H7 (cell line): ENCODE measurements at regions not wholly inside any gene's neighbourhood (a gene's known extent, or its start where the extent isn't known, plus 50 kb on each side); places are given as distances from the start of the nearest gene placed in this dataset.

Experiments used
- DNase-seq: peaks from one replicate; pipeline ENCODE4 v3.0.0; 2012
- H3K27me3 ChIP-seq: 2 replicates; pipeline ENCODE4 v1.6.0; 2011; ENCODE audit warnings: mild to moderate bottlenecking, low read length; ENCODE audit not compliant: control insufficient read depth, insufficient read depth
- H3K36me3 ChIP-seq: replicated peaks from 2 replicates; pipeline ENCODE4 v1.5.1; 2011; ENCODE audit warnings: low read length; ENCODE audit not compliant: control insufficient read depth, insufficient read depth
- H3K4me3 ChIP-seq: 2 replicates; pipeline ENCODE4 v1.5.1; 2011; ENCODE audit warnings: low read depth, mild to moderate bottlenecking, control low read depth, low read length, moderate library complexity; ENCODE audit not compliant: insufficient read depth

GRCh38 chr2:9752441-9753275 is 90.6 kb upstream of the TAF1B start:
- Histone ChIP-seq H3K36me3 (no peaks in the 10 kb centered on the region), H3K4me3 (no peak overlapping the region), H3K27me3 (peaks cover 3% of the 10 kb centered on the region)
- DNase-seq, result no peak

- no peak overlapping the region for H3K4me3 ChIP-seq
- H3K36me3 ChIP-seq, result no peaks in the 10 kb centered on the region
These were observed 90.0 kb upstream of the TAF1B start for GRCh38 chr2:9753276-9753600.

GRCh38 chr2:9753665-9754531 is 89.4 kb upstream of the TAF1B start:
- Histone ChIP-seq H3K4me3 (no peak overlapping the region), H3K36me3 (no peaks in the 10 kb centered on the region), H3K27me3 (peaks cover 3% of the 10 kb centered on the region)
- DNase-seq, result no peak

More at GRCh38 chr2:9753276-9753600, 90.0 kb upstream of the TAF1B start:
- H3K27me3 ChIP-seq, result peaks cover 3% of the 10 kb centered on the region
- DNase-seq, result no peak

- no peak for DNase-seq
- peaks cover 3% of the 10 kb centered on the region for H3K27me3 ChIP-seq
- no peak overlapping the region for H3K4me3 ChIP-seq
- H3K36me3 ChIP-seq, result no peaks in the 10 kb centered on the region
These were observed 88.8 kb upstream of the TAF1B start for GRCh38 chr2:9754532-9754887.

- H3K4me3 ChIP-seq, result no peak overlapping the region
- no peak for DNase-seq
- no peaks in the 10 kb centered on the region for H3K36me3 ChIP-seq
- peaks cover 3% of the 10 kb centered on the region for H3K27me3 ChIP-seq
These were observed 88.3 kb upstream of the TAF1B start for GRCh38 chr2:9755008-9755407.

GRCh38 chr2:9755638-9756037 is 87.6 kb upstream of the TAF1B start:
- no peak overlapping the region for H3K4me3 ChIP-seq
- H3K36me3 ChIP-seq, result no peaks in the 10 kb centered on the region
- no peak for DNase-seq
- H3K27me3 ChIP-seq, result peaks cover 3% of the 10 kb centered on the region

GRCh38 chr2:9756692-9757250 is 86.5 kb upstream of the TAF1B start:
- DNase-seq, result no peak
- H3K27me3 ChIP-seq, result peaks cover 3% of the 10 kb centered on the region
- H3K36me3 ChIP-seq, result no peaks in the 10 kb centered on the region
- H3K4me3 ChIP-seq, result no peak overlapping the region

GRCh38 chr2:9757501-9758264 is 85.6 kb upstream of the TAF1B start:
- DNase-seq, result peak; percentile 86
- Histone ChIP-seq H3K27me3 (peaks cover 3% of the 10 kb centered on the region), H3K36me3 (no peaks in the 10 kb centered on the region), H3K4me3 (peak overlapping the region; percentile 14; the same call in 1 of the 2 replicates)

- no peaks in the 10 kb centered on the region for H3K36me3 ChIP-seq
- no peak overlapping the region for H3K4me3 ChIP-seq
- peaks cover 3% of the 10 kb centered on the region for H3K27me3 ChIP-seq
- DNase-seq, result no peak
These were observed 84.5 kb upstream of the TAF1B start for GRCh38 chr2:9758741-9759140.

- H3K36me3 ChIP-seq, result no peaks in the 10 kb centered on the region
- no peak overlapping the region for H3K4me3 ChIP-seq
- H3K27me3 ChIP-seq, result peaks cover 3% of the 10 kb centered on the region
- no peak for DNase-seq
These were observed 83.0 kb upstream of the TAF1B start for GRCh38 chr2:9760069-9760901.

GRCh38 chr2:9760902-9761228 is 82.4 kb upstream of the TAF1B start:
- Histone ChIP-seq H3K4me3 (no peak overlapping the region), H3K36me3 (no peaks in the 10 kb centered on the region), H3K27me3 (peaks cover 3% of the 10 kb centered on the region)
- DNase-seq, result no peak

GRCh38 chr2:9761577-9761976 is 81.7 kb upstream of the TAF1B start:
- Histone ChIP-seq H3K36me3 (no peaks in the 10 kb centered on the region), H3K4me3 (no peak overlapping the region), H3K27me3 (peaks cover 3% of the 10 kb centered on the region)
- DNase-seq, result no peak

GRCh38 chr2:9762164-9762563 is 81.1 kb upstream of the TAF1B start:
- no peak for DNase-seq
- Histone ChIP-seq H3K4me3 (no peak overlapping the region), H3K27me3 (no peaks in the 10 kb centered on the region; the same call in 1 of the 2 replicates), H3K36me3 (no peaks in the 10 kb centered on the region)

- H3K4me3 ChIP-seq, result no peak overlapping the region
These were observed 80.3 kb upstream of the TAF1B start for GRCh38 chr2:9762941-9763340.

More at GRCh38 chr2:9762941-9763340, 80.3 kb upstream of the TAF1B start:
- DNase-seq, result no peak
- H3K27me3 ChIP-seq, result no peaks in the 10 kb centered on the region
- no peaks in the 10 kb centered on the region for H3K36me3 ChIP-seq
